NCI-H748 (cell line): ENCODE measurements at regions not wholly inside any gene's neighbourhood (a gene's known extent, or its start where the extent isn't known, plus 50 kb on each side); places are given as distances from the start of the nearest gene placed in this dataset.

Experiments
- DNase-seq: peaks from one replicate; lab custom pipeline; 2025; ENCODE audit not compliant: unreplicated experiment; lab: John Stamatoyannopoulos, UW

DNA sequence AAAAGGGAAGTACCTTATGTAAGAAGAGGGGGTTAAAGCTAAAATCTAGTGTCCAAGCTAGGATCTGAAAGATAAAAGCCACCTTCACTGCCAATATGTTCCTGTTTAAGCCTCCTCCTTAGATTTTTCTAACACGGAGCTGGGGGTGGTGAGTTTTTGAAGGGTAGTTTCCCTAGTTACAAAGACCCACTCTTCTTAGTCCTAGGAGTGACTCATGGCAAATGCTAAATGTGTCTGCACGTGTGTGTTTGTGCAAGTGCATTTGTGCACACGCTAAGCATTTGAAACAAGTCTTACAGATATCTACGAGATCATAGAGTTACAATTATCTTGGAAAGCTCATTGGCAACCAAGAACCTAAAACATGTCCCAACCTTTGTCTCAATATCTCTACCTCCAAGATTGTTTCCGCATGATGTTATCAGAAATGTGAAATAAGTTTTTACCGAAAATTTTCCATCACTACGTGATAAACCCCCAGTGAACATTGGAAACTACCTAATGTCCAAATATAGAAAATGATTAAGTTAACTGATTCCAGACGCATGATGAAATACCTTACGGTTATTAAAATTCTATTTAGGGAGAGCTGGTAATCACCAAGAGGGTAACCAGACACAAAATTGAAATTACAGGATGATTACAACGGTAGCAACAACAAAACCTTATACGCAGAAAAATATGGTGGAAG is 78.0 kb upstream of the HRH2 start:
- DNase-seq = no peak

GRCh38 chr5:175582697-175583096 is 75.2 kb upstream of the HRH2 start:
- DNase-seq = no peak

- DNase-seq = no peak
Measured at GRCh38 chr5:175585567-175585966, 72.3 kb upstream of the HRH2 start.

GRCh38 chr5:175588709-175589429 is 69.0 kb upstream of the HRH2 start:
- no peak for DNase-seq

GRCh38 chr5:175589714-175590113 is 68.2 kb upstream of the HRH2 start:
- DNase-seq = peak; percentile 30

DNA sequence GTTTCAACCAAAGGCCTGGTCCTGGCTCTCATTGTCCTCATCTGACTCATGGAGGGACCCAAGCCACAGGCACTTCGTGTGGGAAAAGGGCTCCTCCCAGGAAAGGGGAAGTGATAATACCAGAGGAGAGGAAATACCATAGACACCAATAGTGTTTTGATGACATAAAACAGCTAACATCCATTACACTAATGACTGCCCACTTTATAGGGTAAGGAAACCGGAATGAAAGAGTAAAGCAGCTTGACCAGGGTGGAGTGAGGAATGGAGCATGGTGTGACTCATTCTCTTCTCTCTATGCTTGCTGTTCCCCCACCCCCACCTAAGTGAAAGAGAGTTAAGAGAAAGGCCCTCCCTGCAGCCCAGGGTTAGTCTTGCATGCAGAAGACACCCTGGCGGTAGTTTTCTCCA is 67.4 kb upstream of the HRH2 start:
- DNase-seq = peak; percentile 34

DNA sequence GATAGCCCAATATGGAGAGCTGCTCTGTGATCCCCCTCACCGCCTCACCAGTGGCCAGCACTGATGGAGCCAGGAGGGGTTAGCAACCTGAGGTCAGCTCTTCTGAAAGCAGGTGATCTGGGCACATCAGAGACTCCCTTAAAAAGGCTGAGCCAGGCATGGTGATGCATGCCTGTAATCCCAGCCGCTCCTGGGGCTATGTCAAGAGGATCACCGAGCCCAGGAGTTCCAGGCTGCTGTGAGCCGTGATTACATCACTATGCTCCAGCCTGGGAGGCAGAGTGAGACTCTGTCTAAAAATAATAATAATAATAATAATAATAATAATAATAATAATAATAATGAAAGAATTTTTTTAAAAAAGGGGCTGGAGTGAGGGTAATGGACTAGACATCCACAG is 66.6 kb upstream of the HRH2 start:
- no peak for DNase-seq

- no peak for DNase-seq
Measured at GRCh38 chr5:175593794-175594193, 64.1 kb upstream of the HRH2 start.

GRCh38 chr5:175595905-175596304 is 62.0 kb upstream of the HRH2 start:
- no peak for DNase-seq

DNA sequence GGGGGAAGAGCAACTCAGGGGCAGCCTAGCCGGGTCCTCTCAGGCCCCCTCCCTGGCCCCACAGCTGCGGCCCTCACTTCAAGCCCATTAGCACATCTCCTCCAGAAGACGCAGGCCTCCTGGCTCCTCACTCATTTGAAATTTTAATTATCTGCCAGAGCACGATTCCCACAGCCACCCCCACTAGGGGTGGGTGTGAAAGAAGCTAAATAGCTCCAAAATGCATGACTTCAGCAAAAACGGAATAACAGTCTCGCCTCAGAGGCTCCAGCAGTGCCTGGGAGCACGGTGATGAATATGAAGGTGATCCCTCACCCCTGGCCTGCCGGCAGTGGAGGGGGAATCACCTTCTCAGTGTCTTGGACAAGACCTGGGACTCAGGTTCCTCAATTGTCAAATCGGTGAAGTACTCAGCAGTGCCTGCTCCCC is 61.1 kb upstream of the HRH2 start:
- DNase-seq = no peak

DNA sequence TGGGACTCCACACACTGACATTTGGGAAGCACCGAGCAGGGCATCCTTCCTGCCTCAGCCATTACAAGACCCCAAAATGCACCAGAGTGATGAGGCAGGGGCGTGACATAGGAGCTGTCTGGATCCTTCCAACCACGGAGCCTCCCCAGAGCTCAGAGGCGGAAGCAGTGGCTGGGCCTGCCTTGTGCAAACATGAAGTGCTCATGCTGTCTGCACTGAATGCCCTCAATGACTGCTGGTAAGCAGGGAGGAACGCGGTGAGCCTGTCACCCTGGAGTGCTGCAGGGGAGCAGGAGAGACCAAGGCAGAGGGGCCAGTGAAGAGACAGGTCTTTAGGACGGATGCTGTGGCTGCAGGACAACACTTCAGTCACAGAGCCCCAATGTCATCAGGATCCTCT is 60.2 kb upstream of the HRH2 start:
- DNase-seq = peak; percentile 32

GRCh38 chr5:175598774-175599173 is 59.1 kb upstream of the HRH2 start:
- no peak for DNase-seq

DNA sequence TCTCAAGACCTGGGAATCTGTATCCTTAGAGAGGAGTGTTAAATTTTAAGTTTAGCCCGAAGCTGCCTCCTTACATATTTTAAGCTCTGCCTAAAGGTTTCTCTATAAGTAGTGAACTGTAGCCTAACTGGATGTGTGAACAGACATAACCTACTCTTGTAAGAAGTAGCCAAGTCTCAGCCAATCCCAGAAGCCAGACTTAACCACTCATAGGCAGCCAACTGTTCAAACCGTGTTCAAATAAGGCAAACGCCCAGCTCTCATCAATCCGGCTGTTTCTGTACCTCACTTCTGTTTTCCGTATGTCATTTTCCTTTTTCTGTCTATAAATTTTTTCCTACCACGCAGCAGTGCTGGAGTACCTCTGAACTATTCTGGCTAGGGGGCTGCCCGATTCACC is 58.7 kb upstream of the HRH2 start:
- DNase-seq = no peak

- DNase-seq = no peak
Measured at GRCh38 chr5:175603987-175604739, 53.7 kb upstream of the HRH2 start.

- no peak for DNase-seq
Measured at GRCh38 chr5:175606409-175606808, 51.5 kb upstream of the HRH2 start.
